ENCODE measurements at regions not wholly inside any gene's neighbourhood (a gene's known extent, or its start where the extent isn't known, plus 50 kb on each side); places are given as distances from the start of the nearest gene placed in this dataset.
"Not testable (repeated sequence)": the region's sequence is repeated elsewhere in the genome, so short reads cannot be mapped to it uniquely, and the experiment has no call there.

GRCh38 chr5:92147798-92148197 is 764.7 kb upstream of the ARRDC3 start:
- no peak for DNase-seq (ENCODE audit: low read depth)

DNA sequence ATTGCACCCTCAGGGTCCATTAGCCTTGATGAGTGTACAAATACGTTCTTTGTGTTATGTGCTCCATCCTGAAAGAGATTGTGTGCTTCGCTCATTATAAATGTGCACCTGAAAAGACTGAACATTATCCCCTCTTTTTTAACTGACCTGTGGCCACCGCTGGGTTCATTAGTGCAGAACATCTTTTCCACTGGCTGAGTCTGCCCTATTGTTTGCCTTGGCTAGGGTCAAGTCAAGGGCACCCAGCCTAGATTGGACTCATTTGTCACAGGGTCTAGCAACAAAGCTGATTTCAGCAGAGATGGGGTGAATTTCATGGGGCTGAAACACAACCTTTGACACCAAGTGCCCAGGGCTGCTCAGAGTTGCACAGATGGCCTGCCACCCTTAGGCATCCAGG is 764.1 kb upstream of the ARRDC3 start:
- DNase-seq (ENCODE audit: low read depth), result no peak

- DNase-seq (ENCODE audit: low read depth), result no peak
These were observed 762.7 kb upstream of the ARRDC3 start for GRCh38 chr5:92145852-92146251.

DNA sequence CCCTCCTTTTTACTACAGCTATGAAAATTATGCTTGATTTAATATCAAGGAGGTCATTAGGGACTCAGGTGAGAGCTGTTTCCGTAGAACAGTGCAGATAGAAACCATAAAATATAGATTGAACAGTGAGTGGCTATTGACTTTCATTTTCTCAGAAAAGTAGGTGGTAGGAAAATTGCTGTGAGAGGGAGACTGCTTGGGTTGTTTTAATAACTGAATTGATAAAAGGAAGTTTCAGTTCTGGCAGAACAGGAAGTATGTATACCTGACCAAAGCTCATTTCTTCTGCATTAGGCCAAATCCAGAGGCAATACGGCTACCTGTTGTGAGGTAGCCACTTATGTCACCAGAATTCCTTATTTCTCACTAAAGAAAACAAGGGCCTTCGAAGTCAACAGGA is 761.7 kb upstream of the ARRDC3 start:
- DNase-seq (ENCODE audit: low read depth), result no peak

DNA sequence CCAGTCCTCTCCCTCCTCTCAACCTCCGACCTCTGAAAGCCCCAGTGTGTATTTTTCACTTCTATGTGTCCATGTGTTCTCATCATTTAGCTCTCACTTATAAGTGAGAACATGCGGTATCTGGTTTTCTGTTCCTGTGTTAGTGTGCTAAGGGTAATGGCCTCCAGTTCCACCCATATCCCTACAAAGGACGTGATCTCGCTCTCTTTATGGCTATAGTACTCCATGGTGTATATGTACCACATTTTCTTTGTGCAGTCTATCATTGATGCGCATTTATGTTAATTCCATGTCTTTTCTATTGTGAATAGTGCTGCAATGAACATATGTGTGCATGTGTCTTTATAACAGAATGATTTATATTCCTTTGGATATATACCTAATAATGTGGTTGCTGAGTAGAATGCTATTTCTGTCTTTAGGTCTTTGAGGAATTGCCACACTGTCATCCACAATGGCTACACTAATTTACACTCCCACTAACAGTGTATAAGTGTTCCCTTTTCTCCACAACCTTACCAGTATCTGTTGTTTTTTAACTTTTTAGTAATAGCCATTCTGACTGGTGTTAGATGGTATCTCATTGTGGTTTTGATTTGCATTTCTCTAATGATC is 749.3 kb upstream of the ARRDC3 start:
- not testable (repeated sequence) for DNase-seq (ENCODE audit: low read depth)

GRCh38 chr5:92126182-92126581 is 743.1 kb upstream of the ARRDC3 start:
- no peak for DNase-seq (ENCODE audit: low read depth)

DNA sequence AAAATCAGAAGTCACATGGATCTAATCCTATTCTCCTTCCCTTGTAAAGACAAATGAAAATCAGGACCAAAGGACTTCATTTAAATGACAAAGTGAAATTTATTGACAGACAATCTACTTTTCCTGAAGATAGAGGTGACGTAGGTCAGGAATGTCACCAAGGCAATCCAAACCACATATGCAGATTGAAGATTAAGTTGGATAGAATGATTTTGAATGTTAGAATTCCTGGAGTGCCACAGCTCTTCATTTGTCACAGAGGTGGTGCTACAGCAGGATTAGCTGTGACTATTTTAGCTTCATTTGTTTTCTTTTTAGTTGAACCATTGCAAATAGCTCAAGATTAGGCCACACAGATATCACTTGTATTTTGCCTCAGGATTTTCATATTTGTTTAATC is 736.0 kb upstream of the ARRDC3 start:
- no peak for DNase-seq (ENCODE audit: low read depth)

DNA sequence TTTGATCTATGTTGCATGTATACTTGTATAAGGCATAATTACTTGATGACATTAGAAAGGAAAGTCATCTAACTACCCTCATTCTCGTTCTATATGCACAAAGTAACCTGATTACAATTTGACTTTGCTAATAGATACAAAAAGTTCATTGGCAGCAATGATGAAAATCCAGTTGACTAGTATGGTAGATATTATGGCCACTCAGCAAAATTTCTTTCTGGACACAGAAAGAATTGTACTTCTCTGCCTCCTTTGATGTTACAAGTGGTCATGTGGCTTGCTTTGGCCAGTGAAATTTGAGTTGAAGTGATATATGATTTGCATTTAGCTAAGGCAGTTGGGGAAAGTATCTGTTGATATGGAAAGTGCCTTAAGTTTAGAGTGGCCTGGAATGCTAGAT is 723.7 kb upstream of the ARRDC3 start:
- DNase-seq (ENCODE audit: low read depth), result no peak

DNA sequence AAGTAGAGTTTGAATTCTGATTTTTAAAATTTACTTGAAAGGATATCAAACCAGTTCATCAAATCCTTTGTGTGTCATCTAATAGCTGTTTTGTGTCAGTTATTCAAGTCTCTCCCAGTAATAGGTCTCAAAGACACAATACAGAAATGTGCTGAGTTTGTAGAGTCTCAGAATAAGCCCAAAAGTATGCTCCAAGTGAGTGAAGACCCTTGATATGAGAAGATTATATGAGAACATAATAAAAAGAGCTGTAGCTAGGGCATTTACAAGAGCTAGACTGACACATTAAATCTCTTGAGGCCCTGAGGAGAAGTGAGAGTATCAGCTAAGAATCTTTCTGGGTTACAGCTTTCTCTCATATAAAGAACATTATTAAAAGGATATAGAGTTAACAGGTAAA is 721.0 kb upstream of the ARRDC3 start:
- no peak for DNase-seq (ENCODE audit: low read depth)

- DNase-seq (ENCODE audit: low read depth), result no peak
These were observed 719.2 kb upstream of the ARRDC3 start for GRCh38 chr5:92102313-92102712.

DNA sequence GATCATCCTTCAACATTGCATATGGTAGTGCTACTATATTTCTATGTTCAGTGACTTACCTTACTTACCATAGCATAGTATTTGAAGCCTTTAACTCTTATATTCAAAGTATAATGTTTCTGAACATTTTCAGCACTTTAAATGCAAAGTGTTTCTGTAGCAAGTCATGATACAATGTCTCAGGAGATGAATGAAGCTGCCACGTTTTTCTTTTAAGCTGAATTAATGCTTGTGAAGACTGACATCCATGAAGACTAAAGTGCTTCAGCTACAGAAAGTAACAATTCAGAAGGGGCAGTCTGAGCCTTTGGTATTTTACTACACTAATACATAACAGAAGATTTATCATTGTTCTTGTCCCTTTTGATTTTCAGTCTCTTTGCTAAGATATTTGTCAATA is 709.1 kb upstream of the ARRDC3 start:
- no peak for DNase-seq (ENCODE audit: low read depth)

- DNase-seq (ENCODE audit: low read depth), result no peak
These were observed 703.1 kb upstream of the ARRDC3 start for GRCh38 chr5:92086059-92086811.

GRCh38 chr5:92081958-92082712 is 699.0 kb upstream of the ARRDC3 start:
- DNase-seq (ENCODE audit: low read depth), result no peak

- no peak for DNase-seq (ENCODE audit: low read depth)
These were observed 687.7 kb upstream of the ARRDC3 start for GRCh38 chr5:92070786-92071185.

- DNase-seq (ENCODE audit: low read depth), result no peak
These were observed 681.9 kb upstream of the ARRDC3 start for GRCh38 chr5:92064993-92065392.

DNA sequence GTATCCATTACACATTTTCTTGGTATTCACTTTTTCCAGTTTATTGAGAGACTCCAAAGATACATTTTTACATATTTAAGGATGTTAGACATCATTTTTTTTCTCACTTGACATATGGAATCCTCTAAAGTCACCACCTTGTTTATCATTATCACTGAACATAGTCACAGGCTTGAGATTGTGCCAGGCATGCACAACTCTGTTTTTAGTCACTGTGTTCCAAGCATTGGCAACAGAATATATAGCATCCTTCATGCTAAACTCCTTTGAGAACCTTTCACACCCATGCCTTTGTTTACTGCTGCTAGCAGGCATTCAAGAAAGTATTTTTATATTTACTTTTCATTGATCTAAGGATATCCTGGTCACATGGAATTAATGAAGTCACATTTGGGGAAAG is 668.6 kb upstream of the ARRDC3 start:
- DNase-seq (ENCODE audit: low read depth), result no peak

GRCh38 chr5:92050970-92051369 is 667.9 kb upstream of the ARRDC3 start:
- no peak for DNase-seq (ENCODE audit: low read depth)

DNA sequence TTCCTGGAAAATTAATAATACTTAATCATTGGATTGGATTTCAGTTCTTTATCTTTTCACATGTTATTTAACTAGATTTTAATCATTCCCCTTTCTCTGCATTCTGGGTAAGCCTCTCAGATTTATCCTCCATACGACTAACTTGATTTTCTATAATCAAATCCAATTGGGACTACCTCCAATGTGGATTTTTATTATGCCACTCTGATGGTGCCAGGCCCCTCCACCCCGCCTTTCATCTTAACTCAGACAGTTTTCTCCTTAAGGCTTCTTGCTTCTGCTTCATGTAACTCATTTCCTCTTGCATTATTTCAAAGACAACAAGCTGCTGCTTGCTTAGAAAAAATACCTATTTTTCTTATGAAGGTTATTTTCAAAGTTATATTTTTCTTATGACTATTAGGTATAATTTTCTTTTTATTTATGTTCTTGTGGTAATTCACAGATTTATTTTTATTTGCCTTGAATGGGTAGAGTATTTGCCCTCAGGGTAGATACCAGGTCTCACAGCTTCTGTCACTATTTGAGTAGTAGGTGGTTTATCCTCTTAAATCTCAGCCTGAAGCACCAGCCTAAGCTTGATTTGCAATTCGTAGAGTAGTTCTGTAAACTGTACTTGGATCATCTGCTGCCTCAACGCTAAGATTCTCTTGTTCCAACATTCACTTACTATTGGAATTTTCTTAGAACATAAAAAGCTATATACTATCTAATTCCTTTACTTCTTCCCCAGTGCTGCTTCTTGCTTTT is 659.0 kb upstream of the ARRDC3 start:
- no peak for DNase-seq (ENCODE audit: low read depth)

DNA sequence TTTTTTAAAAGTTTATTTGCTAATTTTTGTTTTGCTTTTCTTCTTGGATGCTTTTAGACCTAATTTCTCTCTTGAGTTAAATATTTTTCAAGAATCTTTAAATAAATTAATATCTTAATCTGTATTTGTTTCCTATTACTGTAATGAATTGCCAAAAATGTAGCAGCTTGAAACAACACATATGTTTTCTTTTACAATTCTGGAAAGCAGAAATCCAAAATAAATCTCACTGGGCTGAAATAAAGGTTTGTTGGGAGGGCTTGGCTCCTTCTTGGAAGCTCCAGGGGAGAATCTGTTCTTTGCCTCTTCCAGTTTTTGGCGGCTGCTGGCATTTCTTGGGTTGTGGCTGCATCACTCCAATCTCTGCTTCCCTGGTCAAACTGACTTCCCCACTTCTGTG is 658.1 kb upstream of the ARRDC3 start:
- no peak for DNase-seq (ENCODE audit: low read depth)

DNA sequence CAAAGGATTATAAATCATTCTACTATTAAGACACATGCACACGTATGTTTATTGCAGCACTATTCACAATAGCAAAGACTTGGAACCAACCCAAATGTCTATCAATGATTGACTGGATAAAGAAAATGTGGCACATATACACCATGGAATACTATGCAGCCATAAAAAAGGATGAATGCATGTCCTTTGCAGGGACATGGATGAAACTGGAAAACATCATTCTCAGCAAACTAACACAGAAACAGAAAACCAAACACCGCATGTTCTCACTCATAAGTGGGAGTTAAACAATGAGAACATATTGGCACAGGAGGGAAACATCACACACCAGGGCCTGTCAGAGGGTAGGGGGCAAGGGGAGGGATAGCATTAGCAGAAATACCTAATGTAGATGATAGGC is 646.7 kb upstream of the ARRDC3 start:
- DNase-seq (ENCODE audit: low read depth), result not testable (repeated sequence)

DNA sequence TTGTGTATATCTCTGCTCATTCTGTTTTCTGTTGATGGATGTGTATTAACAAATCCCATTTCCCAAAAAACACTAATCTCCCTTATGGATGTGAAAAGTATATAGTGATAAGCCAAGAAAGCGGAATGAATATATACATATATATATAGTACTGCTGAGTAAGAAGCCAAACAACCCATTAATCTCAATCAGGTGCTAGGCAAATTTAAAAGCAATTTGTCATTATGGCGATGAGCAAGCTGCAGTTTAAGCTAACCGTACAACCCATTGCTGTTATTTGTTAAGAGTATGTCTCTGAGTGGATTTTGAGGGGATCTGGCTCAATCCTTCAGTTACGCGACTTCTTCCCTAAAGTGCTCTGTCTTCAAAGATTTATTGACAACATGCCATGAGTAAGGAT is 640.4 kb upstream of the ARRDC3 start:
- no peak for DNase-seq (ENCODE audit: low read depth)

DNA sequence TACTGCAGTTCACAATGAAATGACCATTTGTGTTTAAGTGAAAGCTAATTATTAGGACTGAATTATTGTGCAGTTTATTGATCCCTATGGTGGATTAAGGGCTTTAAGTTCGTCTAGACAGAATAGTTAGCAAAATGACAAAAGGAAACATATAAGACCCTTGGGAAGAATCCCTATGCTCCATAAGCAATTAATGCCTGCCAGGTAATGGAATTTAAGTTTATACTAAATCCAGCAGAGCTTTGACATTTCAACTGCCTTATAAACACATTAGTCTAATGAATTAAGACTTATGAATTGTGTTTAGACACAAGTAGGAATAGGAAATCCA is 640.0 kb upstream of the ARRDC3 start:
- no peak for DNase-seq (ENCODE audit: low read depth)
